ENCODE measurements at regions not wholly inside any gene's neighbourhood (a gene's known extent, or its start where the extent isn't known, plus 50 kb on each side); places are given as distances from the start of the nearest gene placed in this dataset.

DNA sequence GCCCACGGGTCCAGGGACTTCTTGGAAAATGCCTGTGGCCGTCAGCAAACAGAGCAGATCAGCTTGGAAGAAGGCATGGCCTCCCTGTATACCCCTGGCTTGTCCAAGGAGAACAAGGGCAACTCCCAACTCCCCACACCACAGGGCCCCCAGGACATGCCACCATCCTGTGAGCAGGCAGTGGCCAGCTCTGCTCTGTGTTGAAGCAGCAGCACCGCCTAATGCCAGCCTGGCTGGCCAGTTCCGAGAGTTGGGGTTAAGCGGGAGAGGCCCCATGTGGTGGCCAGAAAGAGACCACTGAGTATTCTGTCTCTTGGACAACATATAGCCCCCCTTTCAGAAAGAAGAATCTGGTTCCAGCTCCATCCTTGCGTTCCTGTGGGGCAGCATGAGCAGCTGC is 209.2 kb downstream of the CTTN start:
- TF ChIP-seq, protein P1, sequence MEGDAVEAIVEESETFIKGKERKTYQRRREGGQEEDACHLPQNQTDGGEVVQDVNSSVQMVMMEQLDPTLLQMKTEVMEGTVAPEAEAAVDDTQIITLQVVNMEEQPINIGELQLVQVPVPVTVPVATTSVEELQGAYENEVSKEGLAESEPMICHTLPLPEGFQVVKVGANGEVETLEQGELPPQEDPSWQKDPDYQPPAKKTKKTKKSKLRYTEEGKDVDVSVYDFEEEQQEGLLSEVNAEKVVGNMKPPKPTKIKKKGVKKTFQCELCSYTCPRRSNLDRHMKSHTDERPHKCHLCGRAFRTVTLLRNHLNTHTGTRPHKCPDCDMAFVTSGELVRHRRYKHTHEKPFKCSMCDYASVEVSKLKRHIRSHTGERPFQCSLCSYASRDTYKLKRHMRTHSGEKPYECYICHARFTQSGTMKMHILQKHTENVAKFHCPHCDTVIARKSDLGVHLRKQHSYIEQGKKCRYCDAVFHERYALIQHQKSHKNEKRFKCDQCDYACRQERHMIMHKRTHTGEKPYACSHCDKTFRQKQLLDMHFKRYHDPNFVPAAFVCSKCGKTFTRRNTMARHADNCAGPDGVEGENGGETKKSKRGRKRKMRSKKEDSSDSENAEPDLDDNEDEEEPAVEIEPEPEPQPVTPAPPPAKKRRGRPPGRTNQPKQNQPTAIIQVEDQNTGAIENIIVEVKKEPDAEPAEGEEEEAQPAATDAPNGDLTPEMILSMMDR (IDR thresholded peaks at IDR 0.05), result no peak
- TF ChIP-seq POLR2A (IDR thresholded peaks at IDR 0.05), result no peak
